ENCODE measurements at regions not wholly inside any gene's neighbourhood (a gene's known extent, or its start where the extent isn't known, plus 50 kb on each side); places are given as distances from the start of the nearest gene placed in this dataset.

GRCh38 chr13:22178878-22179277, 508.0 kb downstream of the FGF9 start:
- no peaks in the 10 kb centered on the region for H3K79me2 ChIP-seq (ENCODE audit: control insufficient read depth, insufficient read depth, low read length)
- TF ChIP-seq CTCF (optimal IDR thresholded peaks at IDR 0.05 in 1 of 3, IDR thresholded peaks at IDR 0.05 in 1 of 3, conservative IDR thresholded peaks at IDR 0.05 in 1 of 3; ENCODE audit: extremely low read depth in 1 of 3, insufficient read depth in 2 of 3, low read length in 3 of 3) (no peak), EZH2 (IDR thresholded peaks at IDR 0.05; ENCODE audit: low read length) (no peak)
- H3K4me1 ChIP-seq (ENCODE audit: control insufficient read depth, extremely low read depth, insufficient read depth, low read length): no peaks in the 10 kb centered on the region
- no peaks in the 10 kb centered on the region for H4K20me1 ChIP-seq (ENCODE audit: control insufficient read depth, extremely low read depth, insufficient read depth, low read length)
- no peak overlapping the region for H2AFZ ChIP-seq (ENCODE audit: control insufficient read depth, low read length)
- FAIRE-seq: no peak
- no peak for DNase-seq (ENCODE audit: low read depth, low spot score)
- no peak overlapping the region for H3K9ac ChIP-seq (ENCODE audit: control insufficient read depth, extremely low read depth, insufficient read depth, low read length)
- H3K4me3 ChIP-seq (ENCODE audit: control insufficient read depth in 2 of 3, extremely low read depth in 1 of 3, insufficient read depth in 2 of 3, low read depth in 1 of 3, low read length in 3 of 3): no peak overlapping the region
- dilution Hi-C loops (cut with MboI; ENCODE audit: extremely low pct_ligation_motif_present, low sequenced_read_pairs): no loop called here
- no peaks in the 10 kb centered on the region for H3K27me3 ChIP-seq (ENCODE audit: control insufficient read depth, extremely low read depth, insufficient read depth, low read length)
- no peaks in the 10 kb centered on the region for H3K9me3 ChIP-seq (ENCODE audit: control insufficient read depth, low read depth, low read length)
- no peaks in the 10 kb centered on the region for H3K36me3 ChIP-seq (ENCODE audit: control insufficient read depth in 2 of 2, extremely low read depth in 1 of 2, insufficient read depth in 2 of 2, low read length in 2 of 2)
- H3K27ac ChIP-seq (ENCODE audit: control insufficient read depth, insufficient read depth, low read length): no peak overlapping the region
- H3K9me1 ChIP-seq (ENCODE audit: control insufficient read depth, extremely low read depth, insufficient read depth, low read length): no peaks in the 10 kb centered on the region
- no peak overlapping the region for H3K4me2 ChIP-seq (ENCODE audit: control insufficient read depth, extremely low read depth, insufficient read depth, low read depth, low read length)

GRCh38 chr13:22187329-22187728, 516.5 kb downstream of the FGF9 start:
- no peaks in the 10 kb centered on the region for H4K20me1 ChIP-seq (ENCODE audit: control insufficient read depth, extremely low read depth, insufficient read depth, low read length)
- no peaks in the 10 kb centered on the region for H3K79me2 ChIP-seq (ENCODE audit: control insufficient read depth, insufficient read depth, low read length)
- H3K36me3 ChIP-seq (ENCODE audit: control insufficient read depth in 2 of 2, extremely low read depth in 1 of 2, insufficient read depth in 2 of 2, low read length in 2 of 2): no peaks in the 10 kb centered on the region
- no peaks in the 10 kb centered on the region for H3K4me1 ChIP-seq (ENCODE audit: control insufficient read depth, extremely low read depth, insufficient read depth, low read length)
- no peak overlapping the region for H2AFZ ChIP-seq (ENCODE audit: control insufficient read depth, low read length)
- H3K9me1 ChIP-seq (ENCODE audit: control insufficient read depth, extremely low read depth, insufficient read depth, low read length): no peaks in the 10 kb centered on the region
- dilution Hi-C loops (cut with MboI; ENCODE audit: extremely low pct_ligation_motif_present, low sequenced_read_pairs): no loop called here
- H3K27ac ChIP-seq (ENCODE audit: control insufficient read depth, insufficient read depth, low read length): no peak overlapping the region
- TF ChIP-seq EZH2 (IDR thresholded peaks at IDR 0.05; ENCODE audit: low read length) (no peak), CTCF (optimal IDR thresholded peaks at IDR 0.05 in 1 of 3, IDR thresholded peaks at IDR 0.05 in 1 of 3, conservative IDR thresholded peaks at IDR 0.05 in 1 of 3; ENCODE audit: extremely low read depth in 1 of 3, insufficient read depth in 2 of 3, low read length in 3 of 3) (no peak)
- H3K9me3 ChIP-seq (ENCODE audit: control insufficient read depth, low read depth, low read length): no peaks in the 10 kb centered on the region
- H3K4me3 ChIP-seq (ENCODE audit: control insufficient read depth in 2 of 3, extremely low read depth in 1 of 3, insufficient read depth in 2 of 3, low read depth in 1 of 3, low read length in 3 of 3): no peak overlapping the region
- H3K9ac ChIP-seq (ENCODE audit: control insufficient read depth, extremely low read depth, insufficient read depth, low read length): no peak overlapping the region
- FAIRE-seq (no peak), DNase-seq (ENCODE audit: low read depth, low spot score) (no peak)
- no peaks in the 10 kb centered on the region for H3K27me3 ChIP-seq (ENCODE audit: control insufficient read depth, extremely low read depth, insufficient read depth, low read length)
- H3K4me2 ChIP-seq (ENCODE audit: control insufficient read depth, extremely low read depth, insufficient read depth, low read depth, low read length): no peak overlapping the region

All from keratinocyte (primary cell).